Gastroesophageal sphincter (tissue), 3 donors: ENCODE measurements at regions not wholly inside any gene's neighbourhood (a gene's known extent, or its start where the extent isn't known, plus 50 kb on each side); places are given as distances from the start of the nearest gene placed in this dataset.

Experiments
- EP300 ChIP-seq: sonication (generic); formaldehyde crosslinking; IDR thresholded peaks from one replicate; pipeline ENCODE4 v1.6.1; 2017; ENCODE audit warnings: antibody characterized with exemption, mild to moderate bottlenecking
- POLR2A ChIP-seq, 2 donors: fragments of 450-650 bp; IDR thresholded peaks; one replicate each; pipeline ENCODE4 v1.6.1; 2017; ENCODE audit warnings: antibody characterized with exemption in 2 of 2, mild to moderate bottlenecking in 2 of 2, moderate library complexity in 1 of 2
- TF ChIP-seq, protein P1 (sequence below), 4 experiments: fragments of 200-600 bp in 2 of 4; fragments of 450-650 bp in 2 of 4; sonication (generic) in 1 of 4; IDR thresholded peaks; one replicate each; pipeline ENCODE4 v1.5.1; 2017 to 2019; ENCODE audit warnings: antibody characterized with exemption in 4 of 4, mild to moderate bottlenecking in 2 of 4, moderate library complexity in 2 of 4

DNA sequence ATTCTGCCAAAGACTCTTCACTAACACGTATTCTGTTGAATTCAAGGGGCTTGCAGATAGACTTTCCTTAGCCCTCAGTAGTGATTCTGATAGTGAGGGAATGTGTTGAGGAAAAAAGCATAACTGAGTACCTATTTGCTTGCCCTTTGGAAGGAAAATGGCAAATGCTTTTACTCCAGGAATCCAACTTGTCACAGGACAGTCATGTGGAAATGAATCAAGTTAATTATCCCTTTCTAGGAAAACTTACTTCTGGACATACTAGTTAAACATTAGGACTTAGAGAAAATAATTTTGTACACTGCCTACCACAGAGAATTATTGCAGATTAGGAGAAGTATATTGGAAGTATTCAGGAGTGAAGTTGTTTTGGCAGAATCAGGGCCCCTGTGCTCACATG is 148.9 kb upstream of the SLC13A1 start:
- TF ChIP-seq, protein P1, sequence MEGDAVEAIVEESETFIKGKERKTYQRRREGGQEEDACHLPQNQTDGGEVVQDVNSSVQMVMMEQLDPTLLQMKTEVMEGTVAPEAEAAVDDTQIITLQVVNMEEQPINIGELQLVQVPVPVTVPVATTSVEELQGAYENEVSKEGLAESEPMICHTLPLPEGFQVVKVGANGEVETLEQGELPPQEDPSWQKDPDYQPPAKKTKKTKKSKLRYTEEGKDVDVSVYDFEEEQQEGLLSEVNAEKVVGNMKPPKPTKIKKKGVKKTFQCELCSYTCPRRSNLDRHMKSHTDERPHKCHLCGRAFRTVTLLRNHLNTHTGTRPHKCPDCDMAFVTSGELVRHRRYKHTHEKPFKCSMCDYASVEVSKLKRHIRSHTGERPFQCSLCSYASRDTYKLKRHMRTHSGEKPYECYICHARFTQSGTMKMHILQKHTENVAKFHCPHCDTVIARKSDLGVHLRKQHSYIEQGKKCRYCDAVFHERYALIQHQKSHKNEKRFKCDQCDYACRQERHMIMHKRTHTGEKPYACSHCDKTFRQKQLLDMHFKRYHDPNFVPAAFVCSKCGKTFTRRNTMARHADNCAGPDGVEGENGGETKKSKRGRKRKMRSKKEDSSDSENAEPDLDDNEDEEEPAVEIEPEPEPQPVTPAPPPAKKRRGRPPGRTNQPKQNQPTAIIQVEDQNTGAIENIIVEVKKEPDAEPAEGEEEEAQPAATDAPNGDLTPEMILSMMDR (IDR thresholded peaks at IDR 0.05) = no peak
- no peak for TF ChIP-seq POLR2A (IDR thresholded peaks at IDR 0.05)
- no peak for TF ChIP-seq EP300
